H1 (cell line): ENCODE measurements at regions not wholly inside any gene's neighbourhood (a gene's known extent, or its start where the extent isn't known, plus 50 kb on each side); places are given as distances from the start of the nearest gene placed in this dataset.

Experiments used
- ATF2 ChIP-seq: IDR thresholded peaks from 2 replicates; pipeline ENCODE4 v1.6.1; 2012; ENCODE audit warnings: low read length, inconsistent platforms
- CHD7 ChIP-seq: fragments of 300-600 bp; sonication (generic); IDR thresholded peaks from 2 replicates; pipeline ENCODE4 v1.7.1; 2012; ENCODE audit warnings: low read length, moderate library complexity, mild to moderate bottlenecking, inconsistent platforms; ENCODE audit not compliant: insufficient replicate concordance
- CTCF ChIP-seq, 3 experiments: IDR thresholded peaks; 1 replicate in 2 of 3; 2 replicates in 1 of 3; pipeline versions ENCODE4 v1.5.1 to v1.6.1; 2011; ENCODE audit warnings: low read length in 3 of 3, mild to moderate bottlenecking in 3 of 3, inconsistent platforms in 2 of 3, low read depth in 1 of 3, moderate library complexity in 1 of 3; ENCODE audit not compliant: insufficient read depth in 1 of 3; ENCODE audit errors: control extremely low read depth in 1 of 3
- JUND ChIP-seq: IDR thresholded peaks from 2 replicates; pipeline ENCODE4 v1.6.1; 2011; ENCODE audit warnings: mild to moderate bottlenecking, improper control_type of control experiment, low read length
- KDM5A ChIP-seq: fragments of 200-600 bp; IDR thresholded peaks from 2 replicates; pipeline ENCODE4 v1.7.1; 2012; ENCODE audit warnings: mild to moderate bottlenecking, low read length, inconsistent platforms, mixed read lengths

- TF ChIP-seq CHD7, result no peak
- TF ChIP-seq KDM5A, result no peak
- TF ChIP-seq CTCF (IDR thresholded peaks at IDR 0.05; ENCODE audit: control extremely low read depth in 1 of 3, insufficient read depth in 1 of 3, low read depth in 1 of 3, low read length in 3 of 3), result no peak
- no peak for TF ChIP-seq ATF2
- no peak for TF ChIP-seq JUND
Measured at GRCh38 chr12:39671898-39672875, 52.6 kb upstream of the ABCD2 start (continued).
